ENCODE measurements at regions not wholly inside any gene's neighbourhood (a gene's known extent, or its start where the extent isn't known, plus 50 kb on each side); places are given as distances from the start of the nearest gene placed in this dataset.

- DNase-seq (ENCODE audit: low spot score) = no peak
- Histone ChIP-seq H3K27ac (no peak overlapping the region), H3K4me1 (no peaks in the 10 kb centered on the region), H3K4me3 (no peak overlapping the region), H3K9me3 (no peaks in the 10 kb centered on the region), H3K27me3 (no peaks in the 10 kb centered on the region), H3K36me3 (no peaks in the 10 kb centered on the region)
- TF ChIP-seq, protein P1, sequence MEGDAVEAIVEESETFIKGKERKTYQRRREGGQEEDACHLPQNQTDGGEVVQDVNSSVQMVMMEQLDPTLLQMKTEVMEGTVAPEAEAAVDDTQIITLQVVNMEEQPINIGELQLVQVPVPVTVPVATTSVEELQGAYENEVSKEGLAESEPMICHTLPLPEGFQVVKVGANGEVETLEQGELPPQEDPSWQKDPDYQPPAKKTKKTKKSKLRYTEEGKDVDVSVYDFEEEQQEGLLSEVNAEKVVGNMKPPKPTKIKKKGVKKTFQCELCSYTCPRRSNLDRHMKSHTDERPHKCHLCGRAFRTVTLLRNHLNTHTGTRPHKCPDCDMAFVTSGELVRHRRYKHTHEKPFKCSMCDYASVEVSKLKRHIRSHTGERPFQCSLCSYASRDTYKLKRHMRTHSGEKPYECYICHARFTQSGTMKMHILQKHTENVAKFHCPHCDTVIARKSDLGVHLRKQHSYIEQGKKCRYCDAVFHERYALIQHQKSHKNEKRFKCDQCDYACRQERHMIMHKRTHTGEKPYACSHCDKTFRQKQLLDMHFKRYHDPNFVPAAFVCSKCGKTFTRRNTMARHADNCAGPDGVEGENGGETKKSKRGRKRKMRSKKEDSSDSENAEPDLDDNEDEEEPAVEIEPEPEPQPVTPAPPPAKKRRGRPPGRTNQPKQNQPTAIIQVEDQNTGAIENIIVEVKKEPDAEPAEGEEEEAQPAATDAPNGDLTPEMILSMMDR (IDR thresholded peaks at IDR 0.05) = no peak
These were observed 909.0 kb upstream of the PCDH10 start for GRCh38 chr4:132240081-132240480.

DNA sequence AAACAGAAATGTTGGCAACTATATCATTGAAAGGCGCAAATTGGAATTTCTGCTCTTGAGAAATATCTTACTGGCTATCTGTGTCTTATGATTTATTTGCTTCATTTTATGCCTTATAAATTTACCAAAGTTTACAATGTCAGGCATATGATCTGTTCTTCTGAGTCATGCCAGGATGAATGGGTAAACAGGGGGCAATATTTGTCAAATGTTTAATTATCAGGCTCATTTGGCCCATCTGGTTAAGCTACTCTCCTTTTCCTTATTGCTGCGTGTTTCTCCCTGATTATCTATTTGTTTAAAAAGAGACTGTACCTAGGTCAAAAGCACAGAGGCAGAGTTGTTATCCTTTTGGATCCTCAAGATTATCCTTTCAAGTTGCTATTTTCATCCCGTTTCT is 903.8 kb upstream of the PCDH10 start:
- TF ChIP-seq, protein P1 (IDR thresholded peaks at IDR 0.05) = no peak
- Histone ChIP-seq H3K27ac (no peak overlapping the region), H3K4me1 (no peaks in the 10 kb centered on the region), H3K27me3 (no peaks in the 10 kb centered on the region), H3K4me3 (no peak overlapping the region), H3K36me3 (no peaks in the 10 kb centered on the region), H3K9me3 (no peaks in the 10 kb centered on the region)
- DNase-seq (ENCODE audit: low spot score) = no peak

GRCh38 chr4:132264176-132264575 is 884.9 kb upstream of the PCDH10 start:
- Histone ChIP-seq H3K4me1 (no peaks in the 10 kb centered on the region), H3K27ac (no peak overlapping the region), H3K27me3 (no peaks in the 10 kb centered on the region), H3K9me3 (no peaks in the 10 kb centered on the region), H3K4me3 (no peak overlapping the region), H3K36me3 (no peaks in the 10 kb centered on the region)
- TF ChIP-seq, protein P1 (IDR thresholded peaks at IDR 0.05) = no peak
- DNase-seq (ENCODE audit: low spot score) = no peak

DNA sequence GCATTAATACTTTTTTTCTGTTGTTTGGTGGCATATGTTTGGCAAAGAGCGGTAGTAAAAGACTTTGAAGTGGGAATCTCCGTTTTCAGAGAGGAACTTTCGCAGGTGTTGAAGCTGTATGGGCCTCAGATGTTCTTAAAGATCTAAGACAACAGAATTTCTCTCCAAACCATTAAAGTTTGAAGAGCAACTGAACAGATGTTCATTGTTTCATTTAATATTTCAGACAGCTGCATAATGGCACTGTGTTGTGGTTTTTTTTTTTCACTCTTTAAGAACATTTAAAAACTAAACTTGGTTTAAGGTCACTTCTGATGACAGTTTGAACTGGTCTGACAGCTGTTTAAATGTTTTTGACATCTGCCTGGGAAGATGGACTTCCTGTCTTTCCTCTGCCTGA is 882.7 kb upstream of the PCDH10 start:
- Histone ChIP-seq H3K27ac (no peak overlapping the region), H3K4me3 (no peak overlapping the region), H3K9me3 (no peaks in the 10 kb centered on the region), H3K4me1 (no peaks in the 10 kb centered on the region), H3K27me3 (no peaks in the 10 kb centered on the region), H3K36me3 (no peaks in the 10 kb centered on the region)
- DNase-seq (ENCODE audit: low spot score) = no peak
- TF ChIP-seq, protein P1 (IDR thresholded peaks at IDR 0.05) = no peak

- Histone ChIP-seq H3K27ac (no peak overlapping the region), H3K4me3 (no peak overlapping the region), H3K36me3 (no peaks in the 10 kb centered on the region), H3K4me1 (no peaks in the 10 kb centered on the region), H3K27me3 (no peaks in the 10 kb centered on the region), H3K9me3 (no peaks in the 10 kb centered on the region)
- TF ChIP-seq, protein P1 (IDR thresholded peaks at IDR 0.05) = no peak
- no peak for DNase-seq (ENCODE audit: low spot score)
These were observed 881.8 kb upstream of the PCDH10 start for GRCh38 chr4:132267321-132267720.

GRCh38 chr4:132269303-132269990 is 879.6 kb upstream of the PCDH10 start:
- Histone ChIP-seq H3K27me3 (no peaks in the 10 kb centered on the region), H3K4me1 (no peaks in the 10 kb centered on the region), H3K36me3 (no peaks in the 10 kb centered on the region), H3K27ac (no peak overlapping the region), H3K9me3 (no peaks in the 10 kb centered on the region), H3K4me3 (no peak overlapping the region)
- TF ChIP-seq, protein P1 (IDR thresholded peaks at IDR 0.05) = no peak
- no peak for DNase-seq (ENCODE audit: low spot score)

Measured in right atrium auricular region (tissue), 2 donors.